GM23338 (cell line): ENCODE measurements at regions not wholly inside any gene's neighbourhood (a gene's known extent, or its start where the extent isn't known, plus 50 kb on each side); places are given as distances from the start of the nearest gene placed in this dataset.

Source experiments
- ATAC-seq: fragments of 200-7000 bp; cut with Tn5 transposase; 3 replicates; pipeline ENCODE4 v1.9.1; 2020
- DNase-seq: peaks from one replicate; pipeline ENCODE4 v3.0.0-alpha.2; 2015; ENCODE audit warnings: low spot score
- H2AFZ ChIP-seq: fragments of 200-600 bp; sonication (generic); 2 replicates; pipeline ENCODE4 v1.8.0; 2016; ENCODE audit warnings: antibody characterized with exemption, mild to moderate bottlenecking, moderate library complexity
- H3F3A ChIP-seq: fragments of 200-600 bp; sonication (generic); replicated peaks from 2 replicates; pipeline ENCODE4 v1.8.0; 2017; ENCODE audit warnings: antibody characterized with exemption, mixed run types, low read depth
- H3K27ac ChIP-seq: fragments of 200-600 bp; sonication (generic); 2 replicates; pipeline ENCODE4 v1.6.1; 2016; ENCODE audit warnings: low read depth
- H3K27me3 ChIP-seq: fragments of 200-600 bp; sonication (generic); 2 replicates; pipeline ENCODE4 v1.8.0; 2016; ENCODE audit warnings: mild to moderate bottlenecking, mixed run types, moderate library complexity; ENCODE audit not compliant: insufficient read depth
- H3K36me3 ChIP-seq: fragments of 200-600 bp; sonication (generic); 2 replicates; pipeline ENCODE4 v1.8.0; 2016; ENCODE audit warnings: mild to moderate bottlenecking; ENCODE audit not compliant: insufficient read depth
- H3K4me1 ChIP-seq: fragments of 200-600 bp; sonication (generic); 2 replicates; pipeline ENCODE4 v1.8.0; 2016; ENCODE audit warnings: mild to moderate bottlenecking, moderate library complexity; ENCODE audit not compliant: insufficient read depth
- H3K4me2 ChIP-seq: fragments of 200-600 bp; sonication (generic); 2 replicates; pipeline ENCODE4 v1.7.1; 2017; ENCODE audit warnings: mixed run types
- H3K4me3 ChIP-seq: fragments of 200-600 bp; sonication (generic); 2 replicates; pipeline ENCODE4 v1.6.1; 2016; ENCODE audit warnings: mixed run types
- H3K79me2 ChIP-seq: fragments of 200-600 bp; sonication (generic); replicated peaks from 2 replicates; pipeline ENCODE4 v1.8.0; 2017; ENCODE audit warnings: mild to moderate bottlenecking; ENCODE audit not compliant: insufficient read depth
- H3K9me2 ChIP-seq: fragments of 200-600 bp; sonication (generic); 2 replicates; pipeline ENCODE4 v1.8.0; 2017; ENCODE audit not compliant: insufficient read depth
- H4K20me1 ChIP-seq: fragments of 200-600 bp; sonication (generic); replicated peaks from 2 replicates; pipeline ENCODE4 v1.8.0; 2017; ENCODE audit warnings: mild to moderate bottlenecking; ENCODE audit not compliant: insufficient read depth
- H3K27ac Mint-ChIP-seq: 2 replicates; pipeline ENCODE4 v1.8.0; 2020; ENCODE audit warnings: inconsistent platforms, mild to moderate bottlenecking, moderate library complexity, mixed read lengths
- H3K27me3 Mint-ChIP-seq: 3 replicates; pipeline ENCODE4 v1.8.0; 2022; ENCODE audit warnings: low read depth, mild to moderate bottlenecking, moderate library complexity, mixed read lengths, inconsistent platforms; ENCODE audit not compliant: insufficient read depth, poor library complexity
- H3K36me3 Mint-ChIP-seq: 3 replicates; pipeline ENCODE4 v1.8.0; 2021; ENCODE audit warnings: low read depth, mild to moderate bottlenecking, inconsistent platforms, moderate library complexity, mixed read lengths
- H3K4me1 Mint-ChIP-seq: 3 replicates; pipeline ENCODE4 v1.8.0; 2020; ENCODE audit warnings: mild to moderate bottlenecking, inconsistent platforms, mixed read lengths
- H3K4me3 Mint-ChIP-seq: 3 replicates; pipeline ENCODE4 v1.8.0; 2021; ENCODE audit warnings: moderate library complexity, mild to moderate bottlenecking, inconsistent platforms, mixed read lengths
- H3K9me3 Mint-ChIP-seq: 3 replicates; pipeline ENCODE4 v1.8.0; 2020; ENCODE audit warnings: moderate library complexity, mild to moderate bottlenecking, inconsistent platforms, mixed read lengths
- CTCF ChIP-seq, 2 experiments: fragments of 200-600 bp in 1 of 2; sonication (generic) in 1 of 2; conservative IDR thresholded peaks; 2 replicates each; pipeline versions ENCODE4 v1.5.1 to v1.6.1; 2016 to 2017; ENCODE audit warnings: antibody characterized with exemption in 2 of 2, low read depth in 2 of 2, mild to moderate bottlenecking in 2 of 2, moderate library complexity in 1 of 2
- EZH2 ChIP-seq: fragments of 200-600 bp; sonication (generic); IDR thresholded peaks from one replicate; pipeline ENCODE4 v1.8.0; 2017; ENCODE audit warnings: antibody characterized with exemption, mild to moderate bottlenecking, low read depth; ENCODE audit not compliant: unreplicated experiment
- JUNB ChIP-seq: IDR thresholded peaks from one replicate; pipeline ENCODE4 v1.6.1; 2016; ENCODE audit warnings: antibody characterized with exemption; ENCODE audit not compliant: unreplicated experiment
- POLR2AphosphoS5 ChIP-seq: IDR thresholded peaks from 2 replicates; pipeline ENCODE4 v1.6.1; 2016; ENCODE audit warnings: antibody characterized with exemption, low read depth
- REST ChIP-seq: IDR thresholded peaks from one replicate; pipeline ENCODE4 v1.6.1; 2018; ENCODE audit warnings: antibody characterized with exemption; ENCODE audit not compliant: unreplicated experiment
- STAT1 ChIP-seq: IDR thresholded peaks from one replicate; pipeline ENCODE4 v1.6.1; 2016; ENCODE audit warnings: antibody characterized with exemption; ENCODE audit not compliant: unreplicated experiment
- ZNF462 ChIP-seq: fragments of 250-450 bp; sonication (Bioruptor Pico); IDR thresholded peaks from 2 replicates; pipeline ENCODE4 v1.5.0; 2020; ENCODE audit warnings: mild to moderate bottlenecking, moderate library complexity

DNA sequence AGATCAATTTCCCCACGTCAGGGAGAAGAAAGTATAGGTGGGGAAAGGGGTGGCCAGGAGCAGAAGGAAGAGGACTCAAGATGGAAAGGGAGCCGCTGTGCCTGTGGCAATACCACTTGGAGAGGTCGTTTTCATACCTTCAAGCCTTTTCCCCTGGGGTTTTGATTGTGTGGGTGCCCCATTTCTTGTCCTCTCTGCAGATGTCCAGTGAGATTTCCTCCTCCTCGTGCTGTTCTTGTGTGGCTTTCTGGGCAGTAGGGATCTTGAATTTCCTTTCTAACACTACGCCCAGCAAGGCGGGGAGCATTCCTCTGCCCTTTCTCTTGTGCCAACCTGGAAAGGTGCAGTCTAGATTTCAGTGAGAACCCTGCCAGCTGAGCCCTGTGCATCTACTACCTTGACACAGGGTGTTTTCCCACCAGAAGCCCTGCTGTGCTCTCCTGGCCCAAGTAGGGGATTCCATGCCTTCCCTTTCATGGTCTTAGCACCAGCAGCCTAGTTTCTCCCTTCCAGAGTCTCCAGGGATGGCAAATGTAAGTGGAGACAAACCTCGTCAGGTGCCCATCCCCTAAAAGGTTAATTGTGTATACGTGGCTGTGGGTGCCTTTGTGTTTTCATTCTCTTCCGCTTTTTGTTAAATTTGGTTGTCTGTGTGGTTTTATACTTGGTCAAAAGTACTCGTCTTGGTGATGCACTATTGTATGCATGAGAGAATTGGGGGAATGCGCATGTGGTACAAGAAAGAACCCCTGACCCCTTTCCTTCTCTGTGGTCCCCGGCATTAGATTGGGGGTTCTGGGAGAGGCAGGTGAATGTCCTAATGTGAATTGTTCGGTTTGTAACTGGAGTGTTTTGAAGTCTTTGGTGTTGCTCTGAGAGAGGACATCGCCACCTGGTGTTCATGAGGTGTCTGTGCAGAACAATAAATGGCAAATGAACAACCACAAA is 71.4 kb upstream of the MPEG1 start:
- no peak overlapping the region for H3K27ac Mint-ChIP-seq

GRCh38 chr11:59283311-59283710 is 70.6 kb upstream of the MPEG1 start:
- H3K27ac Mint-ChIP-seq: no peak overlapping the region
- H3K36me3 Mint-ChIP-seq: no peaks in the 10 kb centered on the region
- Histone ChIP-seq H3K4me1 (no peaks in the 10 kb centered on the region), H3K4me2 (no peak overlapping the region), H3K4me3 (no peak overlapping the region), H4K20me1 (no peaks in the 10 kb centered on the region), H3F3A (no peaks in the 10 kb centered on the region), H2AFZ (no peak overlapping the region), H3K9me2 (no peaks in the 10 kb centered on the region), H3K79me2 (no peaks in the 10 kb centered on the region), H3K27me3 (no peaks in the 10 kb centered on the region), H3K36me3 (no peaks in the 10 kb centered on the region), H3K27ac (no peak overlapping the region)
- no peak for ATAC-seq
- H3K4me1 Mint-ChIP-seq: no peaks in the 10 kb centered on the region
- H3K9me3 Mint-ChIP-seq: peaks cover 16% of the 10 kb centered on the region
- no peak overlapping the region for H3K4me3 Mint-ChIP-seq
- peaks cover 8% of the 10 kb centered on the region for H3K27me3 Mint-ChIP-seq
- DNase-seq: no peak
- TF ChIP-seq REST (no peak), ZNF462 (CRISPR knock-in tag) (no peak), POLR2AphosphoS5 (no peak)

More for the DNA sequence above, 71.4 kb upstream of the MPEG1 start:
- H3K9me3 Mint-ChIP-seq: peaks cover 17% of the 10 kb centered on the region
- no peaks in the 10 kb centered on the region for H3K4me1 Mint-ChIP-seq
- H3K27me3 ChIP-seq: no peaks in the 10 kb centered on the region
- no peaks in the 10 kb centered on the region for H3F3A ChIP-seq
- peaks cover 9% of the 10 kb centered on the region for H3K27me3 Mint-ChIP-seq
- no peaks in the 10 kb centered on the region for H3K36me3 Mint-ChIP-seq
- H3K4me2 ChIP-seq: no peak overlapping the region
- no peak overlapping the region for H3K4me3 Mint-ChIP-seq
- no peak overlapping the region for H3K27ac ChIP-seq
- H3K79me2 ChIP-seq: no peaks in the 10 kb centered on the region
- H3K36me3 ChIP-seq: no peaks in the 10 kb centered on the region
- DNase-seq (peak; percentile 75), ATAC-seq (peak; percentile 80)
- no peak overlapping the region; the same call in 1 of the 2 replicates for H2AFZ ChIP-seq
- no peaks in the 10 kb centered on the region for H3K9me2 ChIP-seq
- no peaks in the 10 kb centered on the region for H3K4me1 ChIP-seq
- no peak overlapping the region for H3K4me3 ChIP-seq
- H4K20me1 ChIP-seq: no peaks in the 10 kb centered on the region
- TF ChIP-seq CTCF (conservative IDR thresholded peaks at IDR 0.05; ENCODE audit: low read depth in 2 of 2): peak; percentile 74 to 82
- no peak for TF ChIP-seq JUNB
- no peak for TF ChIP-seq STAT1
- TF ChIP-seq EZH2: no peak
